PC-9 (cell line): ENCODE measurements at regions not wholly inside any gene's neighbourhood (a gene's known extent, or its start where the extent isn't known, plus 50 kb on each side); places are given as distances from the start of the nearest gene placed in this dataset.

Experiments used
- BruUV-seq: library from RNA; stranded (reverse); fragments of 400-500 nt; replicated peaks from 2 replicates; lab custom pipeline; 2021; lab: Mats Ljungman, UMichigan
- CTCF ChIA-PET: fragments of 300-600 bp; sonication (Branson Sonifier 250); formaldehyde crosslinking; loops from one replicate; lab custom pipeline; 2022; ENCODE audit warnings: antibody characterized with exemption; lab: Charles Lee
- POLR2A ChIA-PET: fragments of 300-600 bp; sonication (Branson Sonifier 250); formaldehyde crosslinking; loops from one replicate; lab custom pipeline; 2022; ENCODE audit warnings: antibody characterized with exemption; ENCODE audit not compliant: unreplicated experiment; lab: Charles Lee
- DNase-seq, 2 experiments: peaks; one replicate each; pipeline versions ENCODE4 v3.0.0 to v3.0.0-alpha.2; 2015 to 2022; ENCODE audit warnings: mixed read lengths in 1 of 2
- H2AFZ ChIP-seq: fragments of 200-600 bp; sonication (generic); 2 replicates; pipeline ENCODE4 v1.8.1; 2017; ENCODE audit warnings: antibody characterized with exemption
- H3F3A ChIP-seq: fragments of 200-600 bp; sonication (generic); 2 replicates; pipeline ENCODE4 v1.8.1; 2017; ENCODE audit warnings: antibody characterized with exemption, mild to moderate bottlenecking, low read depth; ENCODE audit not compliant: insufficient read depth
- H3K27ac ChIP-seq: fragments of 200-600 bp; sonication (generic); 2 replicates; pipeline ENCODE4 v1.6.1; 2016; ENCODE audit warnings: mixed run types
- H3K27me3 ChIP-seq: fragments of 200-600 bp; sonication (generic); 2 replicates; pipeline ENCODE4 v1.6.1; 2016; ENCODE audit warnings: low read depth, mixed run types; ENCODE audit not compliant: insufficient read depth
- H3K36me3 ChIP-seq: fragments of 200-600 bp; sonication (generic); 2 replicates; pipeline ENCODE4 v1.6.1; 2016; ENCODE audit warnings: low read depth, mixed run types
- H3K4me1 ChIP-seq: fragments of 200-600 bp; sonication (generic); replicated peaks from 2 replicates; pipeline ENCODE4 v1.6.1; 2016; ENCODE audit warnings: mixed run types; ENCODE audit not compliant: insufficient read depth
- H3K4me2 ChIP-seq: fragments of 200-600 bp; sonication (generic); 2 replicates; pipeline ENCODE4 v1.6.1; 2017; ENCODE audit warnings: mixed run types
- H3K4me3 ChIP-seq: fragments of 200-600 bp; sonication (generic); 2 replicates; pipeline ENCODE4 v1.6.1; 2016; ENCODE audit warnings: mixed run types
- H3K79me2 ChIP-seq: fragments of 200-600 bp; sonication (generic); 2 replicates; pipeline ENCODE4 v1.6.1; 2017; ENCODE audit warnings: low read depth, mixed run types
- H3K9me2 ChIP-seq: fragments of 200-600 bp; sonication (generic); 2 replicates; pipeline ENCODE4 v1.8.1; 2017; ENCODE audit warnings: mild to moderate bottlenecking; ENCODE audit not compliant: insufficient read depth
- H3K9me3 ChIP-seq: fragments of 200-600 bp; sonication (generic); 2 replicates; pipeline ENCODE4 v1.8.1; 2016; ENCODE audit warnings: low read depth; ENCODE audit not compliant: insufficient read depth
- H4K20me1 ChIP-seq: fragments of 200-600 bp; sonication (generic); 2 replicates; pipeline ENCODE4 v1.8.1; 2017; ENCODE audit not compliant: insufficient read depth
- EZH2 ChIP-seq: fragments of 200-600 bp; sonication (generic); IDR thresholded peaks from 2 replicates; pipeline ENCODE4 v1.8.0; 2017; ENCODE audit warnings: antibody characterized with exemption, low read depth
- intact Hi-C: fragments of 100-400 bp; cut with micrococcal nuclease; formaldehyde crosslinking; loops from one replicate; pipeline ENCODE4 v1.10.0; 2022; ENCODE audit not compliant: unreplicated experiment
- TF ChIP-seq, protein P1 (sequence below): fragments of 200-600 bp; sonication (generic); conservative IDR thresholded peaks from 2 replicates; pipeline ENCODE4 v1.6.1; 2017; ENCODE audit warnings: mixed run types, antibody characterized with exemption, mild to moderate bottlenecking, moderate library complexity

DNA sequence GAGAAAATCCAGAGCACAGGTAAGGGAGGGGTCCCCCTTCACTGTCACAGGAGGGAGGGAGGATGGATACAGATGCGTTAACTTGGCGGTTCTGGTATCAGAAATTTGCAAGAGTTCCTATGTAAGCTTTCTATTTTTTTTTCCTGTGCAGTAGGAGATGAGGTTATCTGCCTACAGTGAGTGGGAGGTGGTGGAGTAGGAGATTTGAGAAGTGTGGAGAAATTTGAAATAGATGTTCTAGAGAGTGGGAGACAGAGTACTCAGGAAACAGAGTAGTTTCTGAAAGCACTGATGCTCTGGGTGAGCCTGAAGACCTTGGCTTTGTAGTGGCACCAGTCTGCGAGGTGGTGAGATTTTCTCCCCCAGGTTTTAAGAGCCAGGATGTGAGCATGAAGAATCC, 271.4 kb downstream of the MSX2 start:
- TF ChIP-seq EZH2, result no peak
- TF ChIP-seq, protein P1, sequence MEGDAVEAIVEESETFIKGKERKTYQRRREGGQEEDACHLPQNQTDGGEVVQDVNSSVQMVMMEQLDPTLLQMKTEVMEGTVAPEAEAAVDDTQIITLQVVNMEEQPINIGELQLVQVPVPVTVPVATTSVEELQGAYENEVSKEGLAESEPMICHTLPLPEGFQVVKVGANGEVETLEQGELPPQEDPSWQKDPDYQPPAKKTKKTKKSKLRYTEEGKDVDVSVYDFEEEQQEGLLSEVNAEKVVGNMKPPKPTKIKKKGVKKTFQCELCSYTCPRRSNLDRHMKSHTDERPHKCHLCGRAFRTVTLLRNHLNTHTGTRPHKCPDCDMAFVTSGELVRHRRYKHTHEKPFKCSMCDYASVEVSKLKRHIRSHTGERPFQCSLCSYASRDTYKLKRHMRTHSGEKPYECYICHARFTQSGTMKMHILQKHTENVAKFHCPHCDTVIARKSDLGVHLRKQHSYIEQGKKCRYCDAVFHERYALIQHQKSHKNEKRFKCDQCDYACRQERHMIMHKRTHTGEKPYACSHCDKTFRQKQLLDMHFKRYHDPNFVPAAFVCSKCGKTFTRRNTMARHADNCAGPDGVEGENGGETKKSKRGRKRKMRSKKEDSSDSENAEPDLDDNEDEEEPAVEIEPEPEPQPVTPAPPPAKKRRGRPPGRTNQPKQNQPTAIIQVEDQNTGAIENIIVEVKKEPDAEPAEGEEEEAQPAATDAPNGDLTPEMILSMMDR, result no peak
- Histone ChIP-seq H2AFZ (no peak overlapping the region), H3K27me3 (peaks cover 11% of the 10 kb centered on the region; the same call in 1 of the 2 replicates), H3K36me3 (no peaks in the 10 kb centered on the region), H3F3A (no peaks in the 10 kb centered on the region), H3K4me1 (no peaks in the 10 kb centered on the region), H3K4me3 (no peak overlapping the region), H3K9me2 (no peaks in the 10 kb centered on the region), H4K20me1 (no peaks in the 10 kb centered on the region), H3K79me2 (no peaks in the 10 kb centered on the region), H3K4me2 (no peak overlapping the region), H3K27ac (no peak overlapping the region), H3K9me3 (no peaks in the 10 kb centered on the region)
- no TSS peak for BruUV-seq
- ChIA-PET POLR2A (no interaction called here), CTCF (no interaction called here)
- no peak for DNase-seq
- intact Hi-C loops, result no loop called here

DNA sequence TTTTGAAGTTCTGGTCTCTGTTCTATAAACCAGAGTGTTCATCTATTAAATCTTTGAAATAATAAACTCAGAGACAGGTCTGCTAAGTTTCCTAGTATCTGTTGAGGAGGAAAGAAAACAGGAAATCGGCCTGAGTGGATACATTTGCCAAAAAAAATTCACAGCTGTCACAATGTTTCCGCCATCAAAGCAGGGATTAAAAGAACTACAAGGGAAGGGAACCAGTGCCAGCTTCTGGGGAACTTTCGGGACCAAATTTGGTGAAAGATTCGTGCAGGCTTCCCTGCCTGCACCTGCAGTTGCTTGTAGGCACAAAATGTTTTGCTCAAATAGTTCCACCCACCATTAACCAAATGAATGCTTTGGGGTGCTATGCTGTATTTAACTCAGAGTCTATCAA, 267.5 kb downstream of the MSX2 start:
- no peak overlapping the region for H3K4me2 ChIP-seq
- H3K79me2 ChIP-seq, result no peaks in the 10 kb centered on the region
- ChIA-PET CTCF (no interaction called here), POLR2A (no interaction called here)
- H3K27me3 ChIP-seq, result no peaks in the 10 kb centered on the region
- no peak overlapping the region for H2AFZ ChIP-seq
- H3K27ac ChIP-seq, result no peak overlapping the region
- TF ChIP-seq, protein P1, result no peak
- TF ChIP-seq EZH2, result no peak
- no TSS peak for BruUV-seq
- H3K4me3 ChIP-seq, result no peak overlapping the region
- intact Hi-C loops, result no loop called here
- no peaks in the 10 kb centered on the region for H3F3A ChIP-seq
- no peaks in the 10 kb centered on the region for H3K4me1 ChIP-seq
- H3K36me3 ChIP-seq, result no peaks in the 10 kb centered on the region
- no peak for DNase-seq
- no peaks in the 10 kb centered on the region for H3K9me2 ChIP-seq
- no peaks in the 10 kb centered on the region for H3K9me3 ChIP-seq
- H4K20me1 ChIP-seq, result no peaks in the 10 kb centered on the region

DNA sequence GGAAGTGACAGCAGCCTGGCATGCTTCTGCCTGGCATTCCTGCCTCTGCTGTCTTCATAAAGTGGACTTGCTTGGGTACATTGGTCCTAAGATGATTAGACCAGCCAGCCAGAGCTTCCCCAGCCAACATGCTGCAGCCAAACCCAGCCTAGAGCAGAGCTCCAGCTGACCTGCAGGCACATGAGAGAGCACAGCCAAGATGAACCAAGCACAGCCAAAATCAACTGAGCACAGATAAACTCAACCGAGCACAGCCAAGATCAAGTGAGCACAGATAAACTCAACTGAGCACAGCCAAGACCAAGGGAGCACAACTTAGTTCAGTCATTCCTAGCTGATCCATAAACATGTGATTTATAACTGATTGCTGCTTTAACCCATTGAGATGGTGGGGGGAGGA, 266.5 kb downstream of the MSX2 start:
- H3K27me3 ChIP-seq, result no peaks in the 10 kb centered on the region
- intact Hi-C loops, result no loop called here
- TF ChIP-seq, protein P1, result no peak
- TF ChIP-seq EZH2, result no peak
- H3K79me2 ChIP-seq, result no peaks in the 10 kb centered on the region
- H3K9me2 ChIP-seq, result no peaks in the 10 kb centered on the region
- H3K4me2 ChIP-seq, result no peak overlapping the region
- ChIA-PET POLR2A (no interaction called here), CTCF (no interaction called here)
- H3F3A ChIP-seq, result no peaks in the 10 kb centered on the region
- H3K4me1 ChIP-seq, result no peaks in the 10 kb centered on the region
- no peak overlapping the region for H3K4me3 ChIP-seq
- no peaks in the 10 kb centered on the region for H4K20me1 ChIP-seq
- BruUV-seq, result no TSS peak
- no peak for DNase-seq
- no peak overlapping the region for H2AFZ ChIP-seq
- H3K9me3 ChIP-seq, result no peaks in the 10 kb centered on the region
- H3K36me3 ChIP-seq, result no peaks in the 10 kb centered on the region
- H3K27ac ChIP-seq, result no peak overlapping the region
